HG02938 (cell line): ENCODE measurements at regions not wholly inside any gene's neighbourhood (a gene's known extent, or its start where the extent isn't known, plus 50 kb on each side); places are given as distances from the start of the nearest gene placed in this dataset.

Experiments used
- ATAC-seq: cut with Tn5 transposase; IDR thresholded peaks from one replicate; pipeline ENCODE4 v1.9.1; 2021; ENCODE audit warnings: mild to moderate bottlenecking, moderate library complexity; ENCODE audit not compliant: unreplicated experiment

GRCh38 chr13:38602266-38602665 is 84.6 kb upstream of the FREM2 start:
- ATAC-seq = no peak

DNA sequence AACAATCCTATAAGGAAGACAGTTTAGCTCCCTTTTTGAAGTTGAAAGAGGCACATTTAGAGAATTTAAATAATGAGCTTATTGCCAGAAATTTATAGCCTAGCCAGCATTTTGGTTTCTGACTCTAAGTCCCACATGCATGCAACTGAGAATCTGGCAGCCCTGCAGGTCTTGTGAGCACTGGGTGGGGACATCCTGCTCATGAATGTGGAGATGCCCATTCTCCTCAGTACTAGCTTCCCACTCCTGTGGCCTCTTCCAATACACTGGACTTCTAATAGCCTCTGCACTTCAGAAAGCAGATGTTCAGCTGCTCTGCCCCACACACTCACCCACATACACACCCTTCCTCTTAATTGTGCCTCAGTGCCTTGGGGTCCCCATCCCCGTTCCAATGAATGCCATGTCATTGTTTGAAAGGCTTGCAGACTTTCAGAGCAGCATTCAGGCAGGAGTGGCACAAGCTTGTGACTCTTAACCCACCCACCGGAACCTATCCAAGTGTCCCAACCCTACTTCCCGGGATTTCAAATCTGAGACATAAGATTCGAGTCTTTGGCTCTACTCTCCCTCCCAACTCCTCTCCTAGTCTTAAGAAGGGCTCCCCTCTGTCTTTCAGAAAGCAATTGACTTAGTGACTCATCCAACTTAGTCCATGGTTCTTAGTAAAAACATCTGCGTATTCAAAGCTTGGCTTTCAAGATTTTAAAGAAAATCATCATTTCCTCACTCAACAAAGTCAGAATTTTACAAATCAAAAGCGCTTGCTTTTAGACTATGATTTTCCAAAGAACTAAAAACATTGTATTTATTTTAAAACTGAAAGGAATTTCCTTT is 80.0 kb upstream of the FREM2 start:
- ATAC-seq = no peak

- no peak for ATAC-seq
Measured at GRCh38 chr13:38617936-38618335, 68.9 kb upstream of the FREM2 start.

GRCh38 chr13:38618336-38618735 is 68.5 kb upstream of the FREM2 start:
- ATAC-seq = no peak

DNA sequence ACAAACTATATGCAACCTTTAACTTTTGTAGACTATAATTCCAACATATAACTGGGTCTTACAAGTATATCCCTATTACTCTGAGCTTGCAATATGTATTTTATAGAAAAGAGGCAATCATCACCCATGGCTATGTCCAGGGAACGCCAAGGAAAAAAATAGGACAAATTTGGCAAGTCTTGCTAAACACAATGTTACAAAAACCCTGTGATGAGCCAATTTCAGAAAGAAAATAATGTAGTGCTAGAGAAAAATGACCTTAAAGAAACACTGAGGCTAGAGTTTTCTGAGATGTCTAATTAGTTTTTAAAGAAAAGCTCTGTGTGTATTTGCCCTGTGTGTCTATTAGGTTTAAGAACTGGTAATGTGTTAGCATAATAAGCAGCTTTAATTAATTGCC is 68.0 kb upstream of the FREM2 start:
- ATAC-seq = no peak

DNA sequence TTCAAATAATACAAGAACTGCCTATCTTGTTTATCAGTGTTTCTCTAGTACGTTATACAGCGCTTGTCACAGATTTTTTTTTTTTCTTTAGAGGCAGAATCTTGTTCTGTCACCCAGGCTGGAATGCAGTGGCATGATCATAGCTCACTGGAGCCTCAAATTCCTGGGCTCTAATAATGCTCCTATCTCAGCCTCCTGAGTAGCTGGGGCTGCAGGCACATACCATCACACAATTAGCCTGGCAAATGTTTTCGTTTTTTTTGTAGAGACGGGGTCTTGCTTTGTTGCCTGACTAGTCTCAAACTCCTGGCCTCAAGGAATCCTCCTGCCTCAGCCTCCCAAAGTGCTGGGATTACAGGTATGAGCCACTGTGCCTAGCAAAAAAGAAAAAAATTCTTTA is 66.0 kb upstream of the FREM2 start:
- ATAC-seq = no peak

DNA sequence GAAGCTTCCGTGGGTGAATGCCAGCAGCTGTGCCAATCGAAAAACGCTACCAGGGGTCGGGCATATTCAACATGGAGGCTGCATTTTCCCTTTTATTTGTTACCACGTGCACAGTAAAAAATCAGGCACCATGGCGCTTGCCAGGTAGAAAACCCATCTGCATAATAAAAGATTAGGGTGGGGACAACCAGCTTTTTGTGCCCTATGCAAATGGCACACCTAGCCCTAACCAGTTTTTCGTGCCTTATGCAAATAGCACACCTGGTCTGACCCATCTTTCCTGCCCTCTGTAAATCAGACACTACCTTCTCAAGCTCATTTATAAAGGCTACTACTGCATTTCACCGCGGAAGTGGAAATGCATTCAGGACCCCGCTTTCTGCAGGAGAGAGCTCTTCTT is 62.1 kb upstream of the FREM2 start:
- ATAC-seq = no peak

DNA sequence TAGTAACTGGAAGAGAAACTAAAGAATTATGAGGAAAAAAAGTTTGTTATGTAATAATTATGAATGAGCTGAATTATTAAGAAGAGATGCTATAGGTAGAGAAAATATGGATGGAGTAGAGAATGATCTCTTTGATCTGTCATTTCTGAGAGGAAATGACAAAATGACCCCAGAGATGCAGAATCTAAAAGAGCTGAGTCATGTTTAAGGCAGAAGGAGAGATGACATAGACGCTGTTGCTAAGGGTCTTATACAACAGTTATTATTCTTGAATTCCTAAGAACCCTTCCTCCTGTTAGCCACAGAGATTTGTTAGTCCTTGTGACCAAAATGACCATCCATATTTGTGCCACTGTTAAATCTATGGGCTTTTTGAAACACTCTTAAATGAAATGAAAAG is 58.3 kb upstream of the FREM2 start:
- ATAC-seq = no peak

- ATAC-seq = no peak
Measured at GRCh38 chr13:38630780-38631179, 56.1 kb upstream of the FREM2 start.

- no peak for ATAC-seq
Measured at GRCh38 chr13:38635030-38635429, 51.8 kb upstream of the FREM2 start.

DNA sequence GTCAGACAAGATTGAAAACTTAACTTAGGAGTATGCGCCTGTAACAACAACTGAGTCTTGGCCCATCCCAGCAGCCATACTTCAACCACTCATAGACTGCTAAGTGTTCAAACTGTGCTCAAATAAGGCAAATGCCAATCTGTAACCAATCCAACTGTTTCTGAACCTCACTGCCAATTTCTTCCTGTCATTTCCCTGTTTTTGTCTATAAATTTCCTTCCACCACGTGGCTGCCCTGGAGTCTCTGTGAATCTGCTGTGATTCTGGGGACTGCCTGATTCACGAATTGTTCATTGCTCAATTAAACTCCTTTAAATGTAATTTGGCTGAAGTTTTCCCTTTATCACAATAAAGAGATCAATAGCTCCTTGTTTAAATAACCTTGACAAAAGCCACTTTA is 50.8 kb upstream of the FREM2 start:
- no peak for ATAC-seq

DNA sequence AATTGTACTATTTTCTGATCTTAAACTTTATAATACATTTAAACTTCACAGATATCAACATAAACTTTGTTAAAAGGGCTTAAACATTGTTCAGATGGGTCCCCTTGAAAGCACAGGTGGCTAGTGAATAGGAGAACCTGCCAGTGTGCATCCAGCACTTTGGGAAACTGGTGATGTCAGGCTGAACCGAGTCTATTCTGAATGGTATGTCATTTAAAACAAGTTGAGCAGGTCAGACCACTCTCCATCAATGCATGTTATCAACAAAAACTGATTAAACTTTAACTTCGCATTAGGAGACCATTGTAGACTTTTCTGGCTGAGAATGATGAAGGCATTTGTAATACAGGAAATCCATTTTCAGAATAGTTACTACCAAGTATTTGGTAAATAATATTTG is 50.1 kb upstream of the FREM2 start:
- no peak for ATAC-seq
